Colonic mucosa (tissue), 4 donors: ENCODE measurements at regions not wholly inside any gene's neighbourhood (a gene's known extent, or its start where the extent isn't known, plus 50 kb on each side); places are given as distances from the start of the nearest gene placed in this dataset.

Source experiments
- DNase-seq: peaks from one replicate; pipeline ENCODE4 v3.0.0-alpha.2; 2020
- H3K27ac ChIP-seq: fragments of 200-600 bp; one replicate; pipeline ENCODE4 v1.8.0; 2021
- H3K27me3 ChIP-seq: fragments of 200-600 bp; one replicate; pipeline ENCODE4 v1.8.0; 2021
- H3K36me3 ChIP-seq: fragments of 200-600 bp; one replicate; pipeline ENCODE4 v1.8.0; 2021
- H3K4me1 ChIP-seq: fragments of 200-600 bp; one replicate; pipeline ENCODE4 v1.8.0; 2021; ENCODE audit warnings: mild to moderate bottlenecking
- H3K4me3 ChIP-seq: fragments of 200-600 bp; one replicate; pipeline ENCODE4 v1.8.0; 2021
- H3K9ac ChIP-seq, 2 donors: one replicate each; pipeline ENCODE4 v1.7.0; 2013; ENCODE audit warnings: control low read depth in 2 of 2, low read depth in 2 of 2, low read length in 2 of 2
- H3K9me3 ChIP-seq: fragments of 200-600 bp; one replicate; pipeline ENCODE4 v1.8.0; 2021
- intact Hi-C: fragments of 100-400 bp; cut with DNase I; formaldehyde crosslinking; loops from one replicate; pipeline ENCODE4 v1.14.1; 2022
- TF ChIP-seq, protein P1 (sequence below): fragments of 200-600 bp; IDR thresholded peaks from one replicate; pipeline ENCODE4 v1.8.0; 2022; ENCODE audit warnings: antibody characterized with exemption, mild to moderate bottlenecking
- donor health status: healthy.
- donor health status: DM: no; HTN: no; CAD: no.
- donor health status: DM: no; HTN: no; CAD: no.

DNA sequence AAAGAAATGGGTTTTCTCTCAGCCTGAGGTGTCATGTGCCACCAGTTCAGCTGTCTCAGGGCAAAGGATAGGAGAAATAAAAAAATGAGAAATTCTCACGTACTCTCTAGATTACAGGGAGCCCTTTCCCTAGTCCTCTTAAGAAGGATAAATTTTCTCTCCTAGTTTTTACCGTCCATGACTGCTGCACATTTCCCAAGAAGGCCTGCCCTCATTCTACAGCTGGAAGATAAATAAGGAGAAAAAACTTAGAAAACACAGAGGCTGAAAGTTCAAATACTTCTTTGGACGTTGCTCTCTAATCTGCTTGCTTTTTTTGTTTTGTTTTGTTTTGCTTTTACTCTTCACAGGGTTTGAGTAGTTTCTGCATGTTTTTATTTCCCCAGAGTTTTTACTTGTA lies 211.9 kb downstream of the DCAF12L2 start:
- H3K27ac ChIP-seq, result no peak overlapping the region
- no peaks in the 10 kb centered on the region for H3K9me3 ChIP-seq
- H3K27me3 ChIP-seq, result no peaks in the 10 kb centered on the region
- TF ChIP-seq, protein P1, sequence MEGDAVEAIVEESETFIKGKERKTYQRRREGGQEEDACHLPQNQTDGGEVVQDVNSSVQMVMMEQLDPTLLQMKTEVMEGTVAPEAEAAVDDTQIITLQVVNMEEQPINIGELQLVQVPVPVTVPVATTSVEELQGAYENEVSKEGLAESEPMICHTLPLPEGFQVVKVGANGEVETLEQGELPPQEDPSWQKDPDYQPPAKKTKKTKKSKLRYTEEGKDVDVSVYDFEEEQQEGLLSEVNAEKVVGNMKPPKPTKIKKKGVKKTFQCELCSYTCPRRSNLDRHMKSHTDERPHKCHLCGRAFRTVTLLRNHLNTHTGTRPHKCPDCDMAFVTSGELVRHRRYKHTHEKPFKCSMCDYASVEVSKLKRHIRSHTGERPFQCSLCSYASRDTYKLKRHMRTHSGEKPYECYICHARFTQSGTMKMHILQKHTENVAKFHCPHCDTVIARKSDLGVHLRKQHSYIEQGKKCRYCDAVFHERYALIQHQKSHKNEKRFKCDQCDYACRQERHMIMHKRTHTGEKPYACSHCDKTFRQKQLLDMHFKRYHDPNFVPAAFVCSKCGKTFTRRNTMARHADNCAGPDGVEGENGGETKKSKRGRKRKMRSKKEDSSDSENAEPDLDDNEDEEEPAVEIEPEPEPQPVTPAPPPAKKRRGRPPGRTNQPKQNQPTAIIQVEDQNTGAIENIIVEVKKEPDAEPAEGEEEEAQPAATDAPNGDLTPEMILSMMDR, result no peak
- no peak overlapping the region for H3K4me3 ChIP-seq
- H3K4me1 ChIP-seq, result no peaks in the 10 kb centered on the region
- no peak overlapping the region for H3K9ac ChIP-seq
- DNase-seq, result no peak
- H3K36me3 ChIP-seq, result no peaks in the 10 kb centered on the region
- intact Hi-C loops, result no loop called here

GRCh38 chrX:125977851-125978250 lies 188.2 kb downstream of the DCAF12L2 start:
- H3K9me3 ChIP-seq, result no peaks in the 10 kb centered on the region
- no peaks in the 10 kb centered on the region for H3K4me1 ChIP-seq
- no peak overlapping the region for H3K9ac ChIP-seq
- H3K36me3 ChIP-seq, result no peaks in the 10 kb centered on the region
- DNase-seq, result no peak
- intact Hi-C loops, result no loop called here
- no peak overlapping the region for H3K27ac ChIP-seq
- H3K4me3 ChIP-seq, result no peak overlapping the region
- TF ChIP-seq, protein P1, result no peak
- H3K27me3 ChIP-seq, result no peaks in the 10 kb centered on the region

DNA sequence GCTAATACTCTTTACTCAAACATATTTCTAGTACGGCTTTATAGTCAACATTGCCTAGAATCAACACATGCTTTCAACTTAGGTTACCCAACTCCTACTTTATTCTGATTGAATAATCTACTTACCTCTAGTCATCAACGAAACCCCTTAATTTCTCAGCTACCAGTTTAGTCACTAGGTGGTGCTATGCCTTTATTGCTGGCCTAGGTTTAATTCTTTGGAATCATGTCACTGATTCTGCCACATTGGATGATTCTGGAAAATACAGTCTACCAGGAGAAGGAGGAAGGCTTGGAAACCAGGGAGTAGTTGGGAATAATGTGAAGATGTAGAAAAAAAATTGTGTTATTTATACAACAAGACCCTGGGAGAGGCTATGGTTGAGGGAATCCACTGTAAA lies 167.7 kb downstream of the DCAF12L2 start:
- H3K36me3 ChIP-seq, result no peaks in the 10 kb centered on the region
- TF ChIP-seq, protein P1, result no peak
- no peaks in the 10 kb centered on the region for H3K9me3 ChIP-seq
- no peak overlapping the region for H3K27ac ChIP-seq
- no peak overlapping the region for H3K4me3 ChIP-seq
- intact Hi-C loops, result no loop called here
- no peak for DNase-seq
- no peaks in the 10 kb centered on the region for H3K27me3 ChIP-seq
- no peaks in the 10 kb centered on the region for H3K4me1 ChIP-seq
- no peak overlapping the region for H3K9ac ChIP-seq

GRCh38 chrX:126027229-126027628 lies 138.9 kb downstream of the DCAF12L2 start:
- Histone ChIP-seq H3K4me3 (no peak overlapping the region), H3K9me3 (no peaks in the 10 kb centered on the region), H3K9ac (no peak overlapping the region), H3K4me1 (no peaks in the 10 kb centered on the region), H3K36me3 (no peaks in the 10 kb centered on the region), H3K27ac (no peak overlapping the region), H3K27me3 (no peaks in the 10 kb centered on the region)
- intact Hi-C loops, result no loop called here
- TF ChIP-seq, protein P1, result no peak
- DNase-seq, result no peak

DNA sequence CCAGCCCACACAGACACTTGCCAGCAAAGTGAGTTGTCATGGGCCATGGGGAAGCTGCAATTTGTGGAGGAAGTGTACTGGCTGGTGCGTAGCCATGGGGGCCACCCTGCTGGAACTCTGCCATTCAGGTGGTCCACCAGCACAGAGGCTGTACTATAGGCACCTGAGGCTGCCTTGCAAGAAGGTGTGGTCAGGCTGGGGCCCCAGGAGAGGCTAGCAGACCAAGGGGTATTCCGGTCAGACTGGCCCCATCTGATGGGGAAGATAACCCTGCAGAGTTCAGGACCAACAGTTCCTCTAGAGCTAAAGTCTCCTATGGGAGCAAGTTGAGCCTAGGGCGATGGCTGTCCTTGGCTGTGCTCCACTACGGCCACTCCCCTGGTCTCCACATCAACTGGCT lies 136.1 kb downstream of the DCAF12L2 start:
- Histone ChIP-seq H3K4me3 (no peak overlapping the region), H3K36me3 (no peaks in the 10 kb centered on the region), H3K9ac (no peak overlapping the region), H3K27me3 (no peaks in the 10 kb centered on the region), H3K27ac (no peak overlapping the region), H3K9me3 (no peaks in the 10 kb centered on the region), H3K4me1 (no peaks in the 10 kb centered on the region)
- intact Hi-C loops, result no loop called here
- DNase-seq, result no peak
- TF ChIP-seq, protein P1, result no peak

DNA sequence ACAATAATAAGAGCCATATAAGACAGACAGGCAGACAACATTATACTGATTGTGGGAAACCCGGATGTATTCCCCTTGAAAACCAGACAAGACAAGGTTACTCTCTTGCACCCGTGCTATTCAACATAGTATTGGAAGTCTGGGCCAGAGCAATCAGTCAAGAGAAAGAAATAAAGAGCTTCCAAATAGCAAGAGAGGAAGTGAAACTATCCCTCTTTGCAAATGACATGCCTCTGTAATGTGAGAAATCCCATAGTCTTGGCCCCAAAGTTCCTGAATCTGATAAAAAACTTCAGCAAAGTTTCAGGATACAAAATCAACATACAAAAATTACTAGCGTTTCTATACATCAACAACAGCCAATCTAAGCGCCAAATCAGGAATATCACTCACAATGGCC lies 102.1 kb downstream of the DCAF12L2 start:
- H3K9me3 ChIP-seq, result no peaks in the 10 kb centered on the region
- intact Hi-C loops, result no loop called here

More for the DNA sequence above, 102.1 kb downstream of the DCAF12L2 start:
- no peak overlapping the region for H3K4me3 ChIP-seq
- no peak overlapping the region for H3K9ac ChIP-seq
- no peaks in the 10 kb centered on the region for H3K36me3 ChIP-seq
- DNase-seq, result no peak
- TF ChIP-seq, protein P1, result no peak
- no peaks in the 10 kb centered on the region for H3K4me1 ChIP-seq
- H3K27me3 ChIP-seq, result no peaks in the 10 kb centered on the region
- no peak overlapping the region for H3K27ac ChIP-seq
